SK-N-MC (cell line): ENCODE measurements at regions not wholly inside any gene's neighbourhood (a gene's known extent, or its start where the extent isn't known, plus 50 kb on each side); places are given as distances from the start of the nearest gene placed in this dataset.

Source experiments
- EZH2 ChIP-seq: fragments of 200-600 bp; sonication (generic); IDR thresholded peaks from one replicate; pipeline ENCODE4 v1.6.1; 2017; ENCODE audit warnings: antibody characterized with exemption
- POLR2AphosphoS5 ChIP-seq: IDR thresholded peaks from 2 replicates; pipeline ENCODE4 v1.6.1; 2012; ENCODE audit warnings: mild to moderate bottlenecking, low read depth, low read length, borderline replicate concordance

- TF ChIP-seq EZH2 = no peak
- TF ChIP-seq POLR2AphosphoS5 = no peak
Measured at GRCh38 chr3:24956613-24957012, 462.0 kb upstream of the THRB start.
